Heart left ventricle (tissue), 16 donors: ENCODE measurements at regions not wholly inside any gene's neighbourhood (a gene's known extent, or its start where the extent isn't known, plus 50 kb on each side); places are given as distances from the start of the nearest gene placed in this dataset.
A peak's percentile ranks its signal among the peaks of the same experiment; 100 is the strongest.
"Not testable (repeated sequence)": the region's sequence is repeated elsewhere in the genome, so short reads cannot be mapped to it uniquely, and the experiment has no call there.

Experiments
- ATAC-seq, 4 donors: fragments of 200-7000 bp; cut with Tn5 transposase; one replicate each; pipeline ENCODE4 v1.9.1; 2020 to 2022; ENCODE audit warnings: moderate library complexity in 4 of 4, mild to moderate bottlenecking in 3 of 4, moderate number of reproducible peaks in 1 of 4
- DNase-seq, 5 donors: peaks; one replicate each; pipeline ENCODE4 v3.0.0-alpha.2; 2020
- H3K27ac ChIP-seq, 12 donors: fragments of 200-600 bp; sonication (generic) in 4 of 12; one replicate each; pipeline versions ENCODE4 v1.5.0 to v1.8.0; 2016 to 2022; ENCODE audit warnings: mild to moderate bottlenecking in 2 of 12
- H3K27me3 ChIP-seq, 9 donors: fragments of 200-600 bp; sonication (generic) in 2 of 9; one replicate each; pipeline versions ENCODE4 v1.5.1 to v1.8.0; 2016 to 2022; ENCODE audit warnings: mild to moderate bottlenecking in 3 of 9
- H3K36me3 ChIP-seq, 9 donors: fragments of 200-600 bp; sonication (generic) in 2 of 9; one replicate each; pipeline versions ENCODE4 v1.5.0 to v1.8.0; 2018 to 2022; ENCODE audit warnings: mild to moderate bottlenecking in 2 of 9
- H3K4me1 ChIP-seq, 12 donors: fragments of 200-600 bp; sonication (generic) in 4 of 12; one replicate each; pipeline versions ENCODE4 v1.5.0 to v1.8.0; 2016 to 2022; ENCODE audit warnings: mild to moderate bottlenecking in 3 of 12
- H3K4me3 ChIP-seq, 12 donors: fragments of 200-600 bp; sonication (generic) in 4 of 12; one replicate each; pipeline versions ENCODE4 v1.5.0 to v1.8.0; 2017 to 2022; ENCODE audit warnings: mild to moderate bottlenecking in 9 of 12, moderate library complexity in 4 of 12
- H3K9me3 ChIP-seq, 12 donors: fragments of 200-600 bp; sonication (generic) in 4 of 12; one replicate each; pipeline versions ENCODE4 v1.5.0 to v1.8.0; 2016 to 2022; ENCODE audit warnings: mild to moderate bottlenecking in 1 of 12
- CTCF ChIP-seq, 12 donors: fragments of 200-600 bp; sonication (generic) in 4 of 12; IDR thresholded peaks; one replicate each; pipeline versions ENCODE4 v1.5.0 to v1.8.0; 2018 to 2022; ENCODE audit warnings: antibody characterized with exemption in 12 of 12, mild to moderate bottlenecking in 5 of 12
- POLR2A ChIP-seq, 2 donors: fragments of 450-650 bp; IDR thresholded peaks; one replicate each; pipeline ENCODE4 v1.6.1; 2017; ENCODE audit warnings: antibody characterized with exemption in 2 of 2, mild to moderate bottlenecking in 2 of 2, moderate library complexity in 2 of 2
- WGBS, 4 donors: extraction: QIAGEN DNeasy Blood & Tissue Kit in 2 of 4; methylation state at CpG; one replicate each; pipeline versions ENCODE4 v1.1.5 to v1.1.7; 2013 to 2018; 5-methylcytosine and 5-hydroxymethylcytosine counted together
- intact Hi-C, 10 donors: fragments of 100-400 bp; cut with DNase I; formaldehyde crosslinking; loops; one replicate each; pipeline versions ENCODE4 v1.11.1 to v1.14.2; 2022
- donor health status: ischemic (EF 13 %, LVEDD 7.1; RV severe dilation, severe dysfunction).
- donor health status: healthy with polysubstance abuse.
- donor health status: DM: no; HTN: yes; CAD: no.
- donor health status: DM: no; HTN: no; CAD: no.
- donor health status: ischemic (EF 25% LVEDD 6.9; RV normal size, moderate dysfunction).
- donor health status: ischemic (EF 25% LVEDD 5.7; RV mildly dilated, moderate dysfunction).
- donor health status: healthy.
- donor health status: DM: yes; HTN: yes; CAD: no.
- donor health status: ischemic (EF 35%, LVEDD 5.7; RV mildly dilated, moderate dysfunction).
- donor health status: nonischemic (EF 11% LVEDD 7.7; RV severe dilation, severe dysfunction).
- donor health status: DM: yes; HTN: yes; CAD: no.
- donor health status: PGD.
- donor health status: ischemic (EF 29% LVEDD 5.4; RV normal size, mild dysfunction).
- donor health status: nonischemic (EF 23%, LVEDD 6.1; RV moderate dilation, normal function).

GRCh38 chr7:25048444-25048834 is 68.5 kb upstream of the OSBPL3 start:
- Histone ChIP-seq H3K4me3 (no peak overlapping the region), H3K4me1 (peaks cover 0 to 4% (median 0%) of the 10 kb centered on the region in 12 donors), H3K27me3 (no peaks in the 10 kb centered on the region), H3K27ac (no peak overlapping the region), H3K9me3 (no peaks in the 10 kb centered on the region), H3K36me3 (no peaks in the 10 kb centered on the region)
- 85 to 92% (median 88%) methylated on average over 1 of the region's 1 CpG for WGBS, 4 donors
- intact Hi-C loops = no loop called here
- DNase-seq (no peak), ATAC-seq (no peak)
- TF ChIP-seq CTCF (IDR thresholded peaks at IDR 0.05) (no peak), POLR2A (IDR thresholded peaks at IDR 0.05) (no peak)

GRCh38 chr7:25047571-25048443 is 67.8 kb upstream of the OSBPL3 start:
- H3K27ac ChIP-seq, H3K9me3 ChIP-seq, H3K4me1 ChIP-seq, DNase-seq, ATAC-seq, intact Hi-C loops, H3K36me3 ChIP-seq, H3K27me3 ChIP-seq, H3K4me3 ChIP-seq: not testable (repeated sequence)
- WGBS, 4 donors = 87 to 95% (median 90%) methylated on average over 8 to 11 of the region's 27 CpGs

GRCh38 chr7:25037325-25037724 is 57.3 kb upstream of the OSBPL3 start:
- Histone ChIP-seq H3K4me1 (no peaks in the 10 kb centered on the region), H3K27ac (no peak overlapping the region), H3K4me3 (no peak overlapping the region), H3K27me3 (no peaks in the 10 kb centered on the region), H3K36me3 (no peaks in the 10 kb centered on the region), H3K9me3 (peaks cover 0 to 17% (median 6%) of the 10 kb centered on the region in 12 donors)
- peak; percentile 55 to 84 (median 84) for ATAC-seq
- peak in 1 of 5 donors; percentile 27 for DNase-seq
- TF ChIP-seq CTCF (IDR thresholded peaks at IDR 0.05) = no peak
- TF ChIP-seq POLR2A (IDR thresholded peaks at IDR 0.05) = no peak
- intact Hi-C loops = no loop called here
- WGBS, 4 donors = 31 to 54% (median 38%) methylated on average over 1 of the region's 1 CpG

GRCh38 chr7:25035274-25035673 is 55.3 kb upstream of the OSBPL3 start:
- intact Hi-C loops = no loop called here
- no peak for TF ChIP-seq CTCF (IDR thresholded peaks at IDR 0.05)
- H3K9me3 ChIP-seq = peaks cover 0 to 17% (median 6%) of the 10 kb centered on the region in 12 donors
- H3K27ac ChIP-seq = no peak overlapping the region
- ATAC-seq (no peak), DNase-seq (no peak)
- H3K4me1 ChIP-seq = no peaks in the 10 kb centered on the region
- H3K4me3 ChIP-seq = no peak overlapping the region
- H3K27me3 ChIP-seq = no peaks in the 10 kb centered on the region
- no peaks in the 10 kb centered on the region for H3K36me3 ChIP-seq
- WGBS, 4 donors = 87 to 93% (median 91%) methylated on average over 4 of the region's 4 CpGs
